22Rv1 (cell line): ENCODE measurements at regions not wholly inside any gene's neighbourhood (a gene's known extent, or its start where the extent isn't known, plus 50 kb on each side); places are given as distances from the start of the nearest gene placed in this dataset.

Source experiments
- ZFX ChIP-seq: fragments of 450-650 bp; IDR thresholded peaks from 2 replicates; pipeline ENCODE4 v1.6.1; 2017; ENCODE audit warnings: antibody characterized with exemption, borderline replicate concordance
- TF ChIP-seq, protein P1 (sequence below): fragments of 450-650 bp; IDR thresholded peaks from 2 replicates; pipeline ENCODE4 v1.5.1; 2017; ENCODE audit warnings: mild to moderate bottlenecking

DNA sequence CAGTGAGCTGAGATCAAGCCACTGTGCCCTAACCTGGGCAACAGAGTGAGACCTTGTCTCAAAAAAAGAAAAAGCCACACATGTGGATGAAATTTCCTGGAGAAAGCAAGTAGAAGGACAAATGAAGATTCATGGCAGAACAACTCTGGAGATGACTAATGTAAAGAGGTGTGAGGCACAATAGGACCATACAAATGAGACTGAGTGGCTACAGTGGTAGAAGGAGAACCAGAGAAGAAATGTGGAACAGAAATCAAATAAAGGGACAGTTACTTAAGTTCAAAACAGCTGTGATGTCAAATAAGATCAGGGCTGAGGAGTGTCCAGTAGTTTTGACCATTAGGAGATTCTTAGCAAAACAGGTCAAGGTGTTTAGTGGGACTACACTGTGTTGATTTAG, 130.9 kb upstream of the CDK6 start:
- TF ChIP-seq, protein P1, sequence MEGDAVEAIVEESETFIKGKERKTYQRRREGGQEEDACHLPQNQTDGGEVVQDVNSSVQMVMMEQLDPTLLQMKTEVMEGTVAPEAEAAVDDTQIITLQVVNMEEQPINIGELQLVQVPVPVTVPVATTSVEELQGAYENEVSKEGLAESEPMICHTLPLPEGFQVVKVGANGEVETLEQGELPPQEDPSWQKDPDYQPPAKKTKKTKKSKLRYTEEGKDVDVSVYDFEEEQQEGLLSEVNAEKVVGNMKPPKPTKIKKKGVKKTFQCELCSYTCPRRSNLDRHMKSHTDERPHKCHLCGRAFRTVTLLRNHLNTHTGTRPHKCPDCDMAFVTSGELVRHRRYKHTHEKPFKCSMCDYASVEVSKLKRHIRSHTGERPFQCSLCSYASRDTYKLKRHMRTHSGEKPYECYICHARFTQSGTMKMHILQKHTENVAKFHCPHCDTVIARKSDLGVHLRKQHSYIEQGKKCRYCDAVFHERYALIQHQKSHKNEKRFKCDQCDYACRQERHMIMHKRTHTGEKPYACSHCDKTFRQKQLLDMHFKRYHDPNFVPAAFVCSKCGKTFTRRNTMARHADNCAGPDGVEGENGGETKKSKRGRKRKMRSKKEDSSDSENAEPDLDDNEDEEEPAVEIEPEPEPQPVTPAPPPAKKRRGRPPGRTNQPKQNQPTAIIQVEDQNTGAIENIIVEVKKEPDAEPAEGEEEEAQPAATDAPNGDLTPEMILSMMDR, result no peak
- no peak for TF ChIP-seq ZFX
